H1 (cell line): ENCODE measurements at regions not wholly inside any gene's neighbourhood (a gene's known extent, or its start where the extent isn't known, plus 50 kb on each side); places are given as distances from the start of the nearest gene placed in this dataset.

ENCODE experiments used
- BACH1 ChIP-seq: IDR thresholded peaks from 2 replicates; pipeline ENCODE4 v1.6.1; 2012; ENCODE audit warnings: low read length, improper control_type of control experiment
- CTCF ChIP-seq, 3 experiments: IDR thresholded peaks; 1 replicate in 2 of 3; 2 replicates in 1 of 3; pipeline versions ENCODE4 v1.5.1 to v1.6.1; 2011; ENCODE audit warnings: low read length in 3 of 3, mild to moderate bottlenecking in 3 of 3, inconsistent platforms in 2 of 3, low read depth in 1 of 3, moderate library complexity in 1 of 3; ENCODE audit not compliant: insufficient read depth in 1 of 3; ENCODE audit errors: control extremely low read depth in 1 of 3
- KDM4A ChIP-seq: IDR thresholded peaks from one replicate; pipeline ENCODE4 v1.7.1; 2012; ENCODE audit warnings: low read depth, mild to moderate bottlenecking, moderate library complexity, low read length, inconsistent platforms; ENCODE audit not compliant: severe bottlenecking
- MAX ChIP-seq: IDR thresholded peaks from 2 replicates; pipeline ENCODE4 v1.6.1; 2012; ENCODE audit warnings: inconsistent platforms
- TF ChIP-seq, protein P1 (sequence below): IDR thresholded peaks from 2 replicates; pipeline ENCODE4 v1.6.1; 2011; ENCODE audit warnings: low read length, improper control_type of control experiment

DNA sequence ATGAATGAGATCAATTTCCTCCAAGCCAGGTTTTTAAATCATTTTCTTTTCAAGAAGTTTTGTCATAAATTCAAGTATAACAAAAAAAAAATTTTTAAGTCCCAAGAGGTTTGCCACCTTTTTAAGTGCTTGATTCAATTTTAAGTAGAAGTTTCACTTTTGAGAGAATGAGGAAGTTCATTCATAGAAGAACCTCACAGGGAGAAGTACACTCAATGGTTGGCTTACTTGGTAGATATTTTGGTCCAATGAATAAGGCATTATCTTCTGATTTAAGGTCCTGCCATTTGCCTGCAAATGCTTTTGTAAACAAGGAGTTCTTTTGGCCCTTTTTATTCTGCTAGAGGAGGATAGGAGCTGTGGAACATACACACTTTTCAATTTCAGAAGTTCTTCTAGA, 96.7 kb upstream of the NOVA1 start (continued):
- TF ChIP-seq, protein P1, sequence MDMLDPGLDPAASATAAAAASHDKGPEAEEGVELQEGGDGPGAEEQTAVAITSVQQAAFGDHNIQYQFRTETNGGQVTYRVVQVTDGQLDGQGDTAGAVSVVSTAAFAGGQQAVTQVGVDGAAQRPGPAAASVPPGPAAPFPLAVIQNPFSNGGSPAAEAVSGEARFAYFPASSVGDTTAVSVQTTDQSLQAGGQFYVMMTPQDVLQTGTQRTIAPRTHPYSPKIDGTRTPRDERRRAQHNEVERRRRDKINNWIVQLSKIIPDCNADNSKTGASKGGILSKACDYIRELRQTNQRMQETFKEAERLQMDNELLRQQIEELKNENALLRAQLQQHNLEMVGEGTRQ, result no peak
- TF ChIP-seq KDM4A, result no peak
- no peak for TF ChIP-seq BACH1
- no peak for TF ChIP-seq MAX
- no peak for TF ChIP-seq CTCF (IDR thresholded peaks at IDR 0.05; ENCODE audit: control extremely low read depth in 1 of 3, insufficient read depth in 1 of 3, low read depth in 1 of 3, low read length in 3 of 3)
